A549 (cell line): ENCODE measurements at regions not wholly inside any gene's neighbourhood (a gene's known extent, or its start where the extent isn't known, plus 50 kb on each side); places are given as distances from the start of the nearest gene placed in this dataset.

Source experiments
- ATAC-seq, 2 experiments: fragments of 200-7000 bp in 1 of 2; fragments of >200 bp in 1 of 2; cut with Nextera tagmentation in 1 of 2; cut with Tn5 transposase in 1 of 2; 3 replicates each; pipeline versions ENCODE4 v1.8.0 to v1.9.1; 2018 to 2020; ENCODE audit warnings: mild to moderate bottlenecking in 1 of 2, moderate library complexity in 1 of 2
- CTCF ChIA-PET: fragments of 300-600 bp; sonication (Branson Sonifier 250); formaldehyde crosslinking; extraction: SDS; loops from one replicate; lab custom pipeline; 2021; ENCODE audit warnings: antibody characterized with exemption, inconsistent platforms; lab: Yijun Ruan, JAX
- POLR2A ChIA-PET: fragments of 350-600 bp; formaldehyde crosslinking; extraction: SDS; loops from one replicate; lab custom pipeline; 2021; ENCODE audit warnings: antibody characterized with exemption, inconsistent platforms; lab: Yijun Ruan, JAX
- DNase-seq, 2 experiments: peaks; one replicate each; pipeline versions ENCODE4 v3.0.0 to v3.0.0-alpha.2; 2011 to 2016; ENCODE audit warnings: low read depth in 1 of 2, low spot score in 1 of 2
- FAIRE-seq: peaks from 2 replicates; lab custom pipeline; 2011; peaks lifted over from hg19 to GRCh38; lab: Jason Lieb, UNC
- H3K27ac ChIP-seq, 2 experiments: fragments of >200 bp; sonication (Bioruptor Twin); formaldehyde crosslinking; 3 replicates each; pipeline ENCODE4 v1.5.1; 2016 to 2017
- H3K4me1 ChIP-seq: fragments of >200 bp; sonication (Bioruptor Twin); formaldehyde crosslinking; 3 replicates; pipeline ENCODE4 v1.6.1; 2016
- H3K4me2 ChIP-seq: fragments of >200 bp; sonication (Bioruptor Twin); formaldehyde crosslinking; 3 replicates; pipeline ENCODE4 v1.6.1; 2016
- H3K4me3 ChIP-seq: fragments of >200 bp; sonication (Bioruptor Twin); formaldehyde crosslinking; 3 replicates; pipeline ENCODE4 v1.5.1; 2016
- H3K9me3 ChIP-seq: fragments of >200 bp; sonication (Bioruptor Twin); formaldehyde crosslinking; 3 replicates; pipeline ENCODE4 v1.6.1; 2016
- BHLHE40 ChIP-seq: IDR thresholded peaks from 2 replicates; pipeline ENCODE4 v1.6.1; 2012; ENCODE audit warnings: low read depth, low read length, inconsistent platforms
- CBX8 ChIP-seq: fragments of 200-600 bp; sonication (generic); IDR thresholded peaks from 2 replicates; pipeline ENCODE4 v1.6.1; 2016
- CHD2 ChIP-seq: fragments of 150-350 bp; IDR thresholded peaks from 2 replicates; pipeline ENCODE4 v1.6.1; 2014; ENCODE audit warnings: low read length; ENCODE audit not compliant: partially characterized antibody
- CHD4 ChIP-seq: fragments of 200-600 bp; sonication (generic); IDR thresholded peaks from 2 replicates; pipeline ENCODE4 v1.6.1; 2016; ENCODE audit warnings: antibody characterized with exemption, mild to moderate bottlenecking, borderline replicate concordance
- ESRRA ChIP-seq: fragments of 150-350 bp; IDR thresholded peaks from 2 replicates; pipeline ENCODE4 v1.6.1; 2014; ENCODE audit warnings: mild to moderate bottlenecking, low read length, borderline replicate concordance
- HEYL ChIP-seq: fragments of 250-450 bp; sonication (Bioruptor Pico); IDR thresholded peaks from 2 replicates; pipeline ENCODE4 v1.8.0; 2021; ENCODE audit warnings: mild to moderate bottlenecking, moderate library complexity
- HOXB13 ChIP-seq: fragments of 250-450 bp; sonication (Bioruptor Pico); IDR thresholded peaks from 2 replicates; pipeline ENCODE4 v1.5.0; 2020; ENCODE audit warnings: low read depth, mild to moderate bottlenecking, moderate library complexity
- HOXB5 ChIP-seq: fragments of 250-450 bp; sonication (Bioruptor Pico); IDR thresholded peaks from 2 replicates; pipeline ENCODE4 v1.5.0; 2020; ENCODE audit warnings: mild to moderate bottlenecking, moderate library complexity
- JUN ChIP-seq, 2 experiments: fragments of >200 bp; sonication (Bioruptor Twin); formaldehyde crosslinking; IDR thresholded peaks; 2 replicates in 1 of 2; 3 replicates in 1 of 2; pipeline ENCODE4 v1.6.1; 2016 to 2017
- JUNB ChIP-seq: fragments of >200 bp; sonication (Bioruptor Twin); formaldehyde crosslinking; IDR thresholded peaks from 2 replicates; pipeline ENCODE4 v1.6.1; 2016
- KDM1A ChIP-seq: fragments of 200-600 bp; sonication (generic); IDR thresholded peaks from 2 replicates; pipeline ENCODE4 v1.6.1; 2016; ENCODE audit warnings: low read depth, mild to moderate bottlenecking
- MAZ ChIP-seq: fragments of 150-350 bp; IDR thresholded peaks from 2 replicates; pipeline ENCODE4 v1.6.1; 2014; ENCODE audit warnings: antibody characterized with exemption, low read depth, low read length, borderline replicate concordance
- POLR2AphosphoS2 ChIP-seq: conservative IDR thresholded peaks from 2 replicates; pipeline ENCODE4 v1.6.1; 2012; ENCODE audit warnings: low read length, improper control_type of control experiment, inconsistent platforms
- RAD21 ChIP-seq, 2 experiments: fragments of >200 bp in 1 of 2; sonication (Bioruptor Twin) in 1 of 2; formaldehyde crosslinking in 1 of 2; IDR thresholded peaks in 1 of 2; conservative IDR thresholded peaks in 1 of 2; 2 replicates in 1 of 2; 3 replicates in 1 of 2; pipeline ENCODE4 v1.6.1; 2012 to 2018; ENCODE audit warnings: inconsistent platforms in 1 of 2
- RARB ChIP-seq: fragments of 250-450 bp; sonication (Bioruptor Pico); IDR thresholded peaks from 2 replicates; pipeline ENCODE4 v1.8.0; 2021; ENCODE audit warnings: mild to moderate bottlenecking, moderate library complexity
- RCOR1 ChIP-seq: fragments of 150-350 bp; IDR thresholded peaks from 2 replicates; pipeline ENCODE4 v1.6.1; 2014; ENCODE audit warnings: antibody characterized with exemption, low read length, low read depth
- REST ChIP-seq: fragments of 200-600 bp; sonication (generic); IDR thresholded peaks from 2 replicates; pipeline ENCODE4 v1.6.1; 2016; ENCODE audit warnings: antibody characterized with exemption, mild to moderate bottlenecking, moderate library complexity
- RFX5 ChIP-seq: fragments of 450-650 bp; IDR thresholded peaks from 2 replicates; pipeline ENCODE4 v1.7.1; 2014; ENCODE audit warnings: antibody characterized with exemption, mild to moderate bottlenecking, moderate library complexity
- TP53 ChIP-seq: fragments of 250-450 bp; sonication (Bioruptor Pico); IDR thresholded peaks from 2 replicates; pipeline ENCODE4 v1.5.0; 2021; ENCODE audit warnings: mild to moderate bottlenecking, moderate library complexity
- ZC3H11A ChIP-seq: fragments of 450-650 bp; IDR thresholded peaks from 2 replicates; pipeline ENCODE4 v1.6.1; 2014; ENCODE audit warnings: antibody characterized with exemption, mild to moderate bottlenecking
- WGBS: methylation state at CpG from one replicate; pipeline ENCODE4 v1.1.6; 2017; ENCODE audit errors: missing lambda C conversion rate; 5-methylcytosine and 5-hydroxymethylcytosine counted together
- TF ChIP-seq, protein P1 (sequence below): fragments of 250-450 bp; sonication (Bioruptor Pico); IDR thresholded peaks from 2 replicates; pipeline ENCODE4 v1.5.0; 2020; ENCODE audit warnings: low read depth, mild to moderate bottlenecking, moderate library complexity
- TF ChIP-seq, protein P2 (sequence below): fragments of 150-350 bp; IDR thresholded peaks from 2 replicates; pipeline ENCODE4 v1.6.1; 2014; ENCODE audit warnings: low read depth, mild to moderate bottlenecking, low read length

DNA sequence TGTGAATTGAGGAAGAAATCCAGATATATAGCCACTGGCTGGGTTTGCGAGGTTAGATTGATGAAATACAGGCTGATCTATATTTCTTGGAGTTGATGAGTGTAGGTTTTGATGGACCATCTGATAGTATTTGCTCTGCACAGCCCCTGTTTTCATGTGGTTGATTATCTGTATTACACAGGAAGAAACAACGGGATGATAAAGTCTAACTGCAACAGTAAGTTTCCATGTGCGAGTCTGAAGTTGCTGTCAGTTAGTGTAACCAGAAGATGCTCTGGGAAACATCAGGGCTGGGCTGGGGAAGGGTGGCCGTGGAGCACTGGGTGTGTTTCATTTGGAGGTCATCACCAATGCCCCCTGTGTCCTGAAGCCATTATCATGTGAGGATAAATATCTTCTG is 148.4 kb upstream of the SFRP2 start:
- WGBS: 0% methylated on average over 4 of the region's 4 CpGs
- ChIA-PET POLR2A (no interaction called here), CTCF (no interaction called here)
- DNase-seq (no peak), ATAC-seq (no peak), FAIRE-seq (no peak)
- Histone ChIP-seq H3K27ac (no peak overlapping the region), H3K9me3 (no peaks in the 10 kb centered on the region), H3K4me1 (no peaks in the 10 kb centered on the region), H3K4me3 (no peak overlapping the region), H3K4me2 (no peak overlapping the region)
- no peak for TF ChIP-seq JUNB
- TF ChIP-seq HOXB5 (CRISPR knock-in tag): no peak
- no peak for TF ChIP-seq HOXB13
- TF ChIP-seq, protein P1, sequence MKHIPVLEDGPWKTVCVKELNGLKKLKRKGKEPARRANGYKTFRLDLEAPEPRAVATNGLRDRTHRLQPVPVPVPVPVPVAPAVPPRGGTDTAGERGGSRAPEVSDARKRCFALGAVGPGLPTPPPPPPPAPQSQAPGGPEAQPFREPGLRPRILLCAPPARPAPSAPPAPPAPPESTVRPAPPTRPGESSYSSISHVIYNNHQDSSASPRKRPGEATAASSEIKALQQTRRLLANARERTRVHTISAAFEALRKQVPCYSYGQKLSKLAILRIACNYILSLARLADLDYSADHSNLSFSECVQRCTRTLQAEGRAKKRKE: no peak
- TF ChIP-seq TP53 (CRISPR knock-in tag): no peak
- TF ChIP-seq, protein P2, sequence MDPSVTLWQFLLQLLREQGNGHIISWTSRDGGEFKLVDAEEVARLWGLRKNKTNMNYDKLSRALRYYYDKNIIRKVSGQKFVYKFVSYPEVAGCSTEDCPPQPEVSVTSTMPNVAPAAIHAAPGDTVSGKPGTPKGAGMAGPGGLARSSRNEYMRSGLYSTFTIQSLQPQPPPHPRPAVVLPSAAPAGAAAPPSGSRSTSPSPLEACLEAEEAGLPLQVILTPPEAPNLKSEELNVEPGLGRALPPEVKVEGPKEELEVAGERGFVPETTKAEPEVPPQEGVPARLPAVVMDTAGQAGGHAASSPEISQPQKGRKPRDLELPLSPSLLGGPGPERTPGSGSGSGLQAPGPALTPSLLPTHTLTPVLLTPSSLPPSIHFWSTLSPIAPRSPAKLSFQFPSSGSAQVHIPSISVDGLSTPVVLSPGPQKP: no peak
- TF ChIP-seq POLR2AphosphoS2: no peak
- TF ChIP-seq KDM1A: no peak
- no peak for TF ChIP-seq CHD2
- no peak for TF ChIP-seq REST
- no peak for TF ChIP-seq ZC3H11A
- no peak for TF ChIP-seq CBX8
- no peak for TF ChIP-seq RFX5
- no peak for TF ChIP-seq JUN (IDR thresholded peaks at IDR 0.05)
- TF ChIP-seq MAZ: no peak
- TF ChIP-seq CHD4: no peak
- TF ChIP-seq RAD21 (conservative IDR thresholded peaks at IDR 0.05 in 1 of 2, IDR thresholded peaks at IDR 0.05 in 1 of 2): no peak
- no peak for TF ChIP-seq ESRRA
- no peak for TF ChIP-seq RCOR1
- no peak for TF ChIP-seq BHLHE40

DNA sequence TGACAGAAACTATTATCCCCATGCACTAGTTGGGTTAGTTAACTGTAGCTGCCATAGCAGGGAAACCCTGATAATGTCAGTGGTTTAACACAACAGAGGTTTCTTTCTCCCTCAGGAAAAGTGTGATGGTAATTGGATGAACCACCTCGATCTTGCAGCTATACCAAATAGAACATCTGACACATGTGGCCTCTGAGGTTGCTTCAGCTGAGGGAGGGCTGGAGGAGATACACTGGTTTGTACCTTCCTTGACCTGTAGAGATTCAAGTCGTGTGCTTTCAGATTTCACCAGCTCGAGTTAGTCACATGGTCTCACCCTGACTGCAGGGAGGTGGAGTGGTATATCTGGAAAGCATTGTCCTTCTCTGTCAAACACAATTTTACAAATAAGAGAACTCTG is 147.2 kb upstream of the SFRP2 start:
- no peak overlapping the region for H3K4me3 ChIP-seq
- DNase-seq: no peak
- H3K4me2 ChIP-seq: no peak overlapping the region
- ATAC-seq: no peak
- ChIA-PET CTCF (no interaction called here), POLR2A (no interaction called here)
- TF ChIP-seq HEYL (CRISPR knock-in tag) (no peak), RFX5 (no peak), CBX8 (no peak), RARB (CRISPR knock-in tag) (no peak)
- TF ChIP-seq, protein P2: no peak
- TF ChIP-seq, protein P1: no peak
- 0% methylated on average over 3 of the region's 3 CpGs for WGBS
- FAIRE-seq: no peak
- no peak overlapping the region for H3K27ac ChIP-seq
- H3K4me1 ChIP-seq: no peaks in the 10 kb centered on the region
- H3K9me3 ChIP-seq: no peaks in the 10 kb centered on the region
